Activated T-cell treated with anti-CD3 and anti-CD28 coated beads for 24 hours (primary cell): ENCODE measurements at regions not wholly inside any gene's neighbourhood (a gene's known extent, or its start where the extent isn't known, plus 50 kb on each side); places are given as distances from the start of the nearest gene placed in this dataset.
"Not testable (repeated sequence)": the region's sequence is repeated elsewhere in the genome, so short reads cannot be mapped to it uniquely, and the experiment has no call there.

Source experiments
- DNase-seq: peaks from one replicate; pipeline ENCODE4 v3.0.0-alpha.2; 2020; ENCODE audit warnings: low read depth

DNA sequence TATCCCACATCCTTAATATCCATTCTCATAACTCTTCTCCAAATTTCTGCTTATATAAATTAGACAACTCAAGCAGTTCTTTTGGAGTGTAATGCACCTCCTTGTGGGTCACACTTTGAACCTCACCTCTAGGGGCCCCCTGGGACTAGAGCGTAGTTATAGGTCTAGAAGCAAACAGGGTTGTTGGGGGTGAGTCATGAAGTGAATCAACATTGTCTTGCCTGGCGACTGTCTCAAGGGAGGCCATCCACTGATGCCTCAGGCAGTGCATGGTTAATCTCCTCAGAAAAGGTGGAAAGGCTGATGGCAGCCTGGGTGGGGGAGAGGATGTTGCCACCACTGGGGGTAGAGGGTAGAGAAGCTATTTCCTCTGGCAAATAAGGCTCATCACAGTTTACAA lies 129.1 kb downstream of the TNFRSF21 start:
- DNase-seq, result no peak

DNA sequence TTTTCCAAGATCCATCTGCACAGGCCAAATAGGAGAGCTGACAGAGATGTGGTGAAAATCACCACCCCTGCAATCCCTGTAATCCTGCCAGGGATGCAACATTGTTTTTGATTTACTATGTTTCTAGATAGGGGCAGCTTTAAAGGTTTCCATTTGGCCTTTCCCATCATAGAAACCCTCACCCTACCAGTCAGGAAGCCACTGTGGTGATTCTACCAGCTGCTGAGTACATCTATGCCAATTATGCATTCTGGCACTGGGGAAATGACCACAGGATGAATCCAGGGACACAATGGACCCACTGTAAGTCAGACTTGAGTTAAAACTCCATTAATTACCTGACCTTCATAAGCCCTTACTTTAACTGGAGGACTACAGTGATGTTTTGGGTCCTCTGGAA lies 130.4 kb downstream of the TNFRSF21 start:
- no peak for DNase-seq

DNA sequence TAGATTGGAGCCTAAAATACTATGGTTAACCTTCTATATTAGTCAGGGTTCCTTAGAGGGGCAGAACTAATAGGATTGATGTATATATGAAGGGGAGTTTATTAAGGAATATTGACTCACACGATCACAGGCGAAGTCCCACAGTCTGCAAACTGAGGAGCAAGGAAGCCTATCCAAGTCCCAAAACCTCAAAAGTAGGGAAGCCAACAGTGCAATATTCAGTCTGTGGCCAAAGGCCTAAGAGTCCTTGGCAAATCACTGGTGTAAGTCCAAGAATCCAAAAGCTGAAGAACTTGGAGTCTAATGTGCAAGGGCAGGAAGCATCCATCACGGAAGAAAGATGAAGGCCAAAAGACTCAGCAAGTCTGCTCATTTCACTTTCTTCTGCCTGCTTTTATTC lies 133.5 kb upstream of the ADGRF1 start:
- no peak for DNase-seq

DNA sequence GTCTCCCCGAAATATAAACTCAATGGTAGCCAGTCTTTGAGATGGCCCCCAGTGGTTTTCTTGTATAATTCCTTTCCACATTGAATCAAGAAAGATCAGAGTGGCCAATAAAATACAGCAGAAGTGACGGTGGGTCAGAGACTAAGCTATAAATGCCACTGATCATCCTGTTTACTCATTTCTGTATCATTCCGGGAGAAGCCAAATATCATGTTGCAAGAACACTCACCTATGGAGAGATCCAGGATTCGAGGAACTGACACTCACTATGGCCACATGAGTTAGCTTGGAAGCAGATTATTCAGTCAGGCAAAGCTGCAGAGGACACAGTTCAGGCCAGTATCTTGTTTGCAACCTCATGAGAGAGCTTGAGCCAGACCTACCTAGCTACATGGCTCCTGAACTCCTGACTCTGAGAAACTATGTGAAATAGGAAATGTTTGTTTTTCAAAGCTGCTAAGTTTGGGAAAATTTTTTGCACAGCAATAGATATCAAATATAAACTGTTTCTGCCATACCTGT lies 132.4 kb upstream of the ADGRF1 start:
- DNase-seq, result no peak

DNA sequence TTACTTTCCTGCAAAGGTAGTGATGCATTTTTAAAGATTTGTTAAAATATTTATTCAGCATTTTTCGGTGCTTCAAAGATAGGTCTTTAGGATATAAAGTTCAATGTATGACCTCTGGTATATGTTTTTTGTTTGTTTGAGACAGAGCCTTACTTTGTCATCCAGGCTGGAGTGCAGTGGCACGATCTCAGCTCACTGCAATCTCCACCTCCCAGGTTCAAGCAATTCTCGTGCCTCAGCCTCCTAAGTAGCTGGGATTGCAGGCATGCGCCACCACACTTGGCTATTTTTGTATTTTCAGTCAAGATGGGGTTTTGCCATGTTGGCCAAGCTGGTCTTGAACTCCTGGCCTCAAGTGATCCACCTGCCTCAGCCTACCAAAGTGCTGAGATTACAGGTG lies 131.9 kb upstream of the ADGRF1 start:
- DNase-seq, result not testable (repeated sequence)

DNA sequence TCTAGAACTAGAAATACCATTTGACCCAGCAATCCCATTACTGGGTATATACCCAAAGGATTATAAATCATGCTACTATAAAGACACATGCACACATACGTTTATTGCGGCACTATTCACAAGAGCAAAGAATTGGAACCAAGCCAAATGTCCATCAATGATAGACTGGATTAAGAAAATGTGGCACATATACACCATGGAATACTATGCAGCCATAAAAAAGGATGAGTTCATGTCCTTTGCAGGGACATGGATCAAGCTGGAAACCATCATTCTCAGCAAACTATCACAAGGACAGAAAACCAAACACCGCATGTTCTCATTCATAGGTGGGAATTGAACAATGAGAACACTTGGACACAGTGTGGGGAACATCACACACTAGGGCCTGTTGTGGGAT lies 131.0 kb upstream of the ADGRF1 start:
- DNase-seq, result not testable (repeated sequence)

DNA sequence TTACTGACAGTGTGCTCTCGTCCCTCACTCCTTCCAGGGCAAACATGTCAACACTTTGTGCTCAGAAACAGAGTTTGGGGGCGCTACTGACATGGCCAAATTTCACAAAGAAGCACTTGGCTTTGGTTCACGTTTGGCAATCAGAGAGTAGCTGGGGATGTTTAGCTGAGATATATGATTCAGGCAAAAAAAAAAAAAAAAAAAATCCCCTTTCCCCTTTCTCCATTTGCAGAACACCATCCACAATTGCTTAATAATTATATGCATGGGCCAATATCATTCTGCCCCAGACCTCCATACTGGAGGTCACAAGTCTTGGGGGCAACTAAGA lies 128.4 kb upstream of the ADGRF1 start:
- DNase-seq, result no peak

DNA sequence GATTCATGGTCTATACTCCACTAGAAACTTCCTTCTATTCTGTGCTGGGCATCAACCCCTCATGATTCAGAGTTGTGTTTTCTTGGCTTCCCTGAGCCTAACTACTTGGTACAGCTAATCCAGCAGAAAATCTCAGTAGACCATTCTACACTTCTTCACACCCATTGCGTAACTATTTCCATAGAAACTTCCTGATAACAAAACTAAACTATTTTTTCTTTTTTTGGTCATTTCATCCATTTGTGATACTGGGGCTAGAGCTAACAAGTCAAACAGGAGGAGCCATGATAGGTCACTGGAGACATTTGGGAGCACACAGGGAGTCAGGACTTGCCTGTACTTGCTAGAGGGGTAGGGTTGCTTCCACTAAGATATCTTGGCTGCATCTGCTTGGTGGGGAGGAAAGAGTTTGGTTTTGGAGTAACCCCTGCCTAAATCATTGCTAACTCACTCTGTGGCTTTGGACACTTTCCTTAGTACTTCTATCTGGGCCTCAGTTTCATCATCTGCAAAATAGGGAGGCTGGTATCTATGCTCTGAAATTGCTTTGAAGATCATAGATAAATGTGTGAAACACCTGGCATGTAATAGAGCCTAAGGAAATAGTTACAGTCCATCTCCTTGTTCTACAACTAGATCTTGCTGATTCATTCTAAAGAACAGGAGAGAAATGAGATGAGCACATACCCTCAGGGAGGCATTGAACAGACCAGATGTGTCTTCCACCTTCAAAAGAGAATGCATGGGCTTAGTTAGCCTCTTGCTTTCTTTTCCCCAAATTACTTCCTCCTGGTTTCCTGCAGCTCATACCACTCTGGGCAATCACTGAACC lies 127.9 kb upstream of the ADGRF1 start:
- no peak for DNase-seq

DNA sequence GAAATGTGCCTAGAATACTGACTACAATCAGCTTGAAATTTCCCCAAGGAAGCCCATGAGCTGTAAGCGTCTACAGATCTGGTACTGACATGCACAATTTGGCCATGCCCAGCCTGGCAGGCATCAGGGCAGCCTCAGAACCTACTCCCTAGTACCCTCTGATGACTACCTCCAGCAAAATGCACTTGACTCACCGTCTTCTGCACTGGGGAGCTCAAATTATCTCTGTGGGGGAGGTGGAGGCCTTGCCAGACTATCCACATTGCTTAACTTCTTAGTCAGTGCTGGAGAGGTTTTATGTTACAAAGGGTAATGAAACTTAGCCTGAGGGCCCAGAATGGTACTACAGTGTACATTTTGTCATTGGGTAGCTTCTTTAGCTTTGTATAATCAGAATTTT lies 126.0 kb upstream of the ADGRF1 start:
- no peak for DNase-seq

DNA sequence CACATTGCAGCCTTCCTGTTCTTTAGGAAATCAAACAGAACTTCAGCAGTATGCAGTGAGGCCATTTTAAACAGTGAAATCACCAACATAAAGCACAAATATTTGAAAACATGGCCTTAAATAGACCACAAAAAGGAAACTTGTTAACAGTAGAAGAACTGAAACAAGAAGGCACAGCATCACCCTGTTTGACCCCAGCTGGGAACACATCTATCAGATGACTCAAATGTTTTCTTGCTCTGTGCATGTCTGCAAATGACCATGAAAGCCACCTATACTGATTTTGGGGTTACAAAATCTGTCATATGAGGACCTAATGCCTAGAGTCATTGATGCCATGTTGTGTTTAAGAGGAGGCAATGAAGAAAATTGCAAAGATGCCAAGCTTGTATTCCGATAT lies 123.8 kb upstream of the ADGRF1 start:
- DNase-seq, result no peak

DNA sequence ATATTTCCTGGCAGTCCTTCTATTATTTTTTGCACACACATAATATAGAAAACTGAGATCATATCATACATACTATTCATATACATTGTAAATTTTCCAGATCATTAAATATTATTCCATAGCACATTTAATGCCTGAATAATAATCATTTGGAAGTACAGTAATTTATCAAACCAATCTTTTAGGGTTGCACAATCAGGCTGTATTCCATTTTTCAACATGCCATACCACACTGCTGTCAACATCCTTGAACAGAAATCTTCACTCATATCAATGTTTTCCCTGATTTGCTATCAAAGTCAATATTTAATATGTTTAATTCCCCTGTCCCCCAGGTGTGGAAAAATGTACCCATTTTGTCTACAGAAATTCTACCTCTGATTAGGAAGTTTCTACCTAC lies 122.7 kb upstream of the ADGRF1 start:
- DNase-seq, result no peak

DNA sequence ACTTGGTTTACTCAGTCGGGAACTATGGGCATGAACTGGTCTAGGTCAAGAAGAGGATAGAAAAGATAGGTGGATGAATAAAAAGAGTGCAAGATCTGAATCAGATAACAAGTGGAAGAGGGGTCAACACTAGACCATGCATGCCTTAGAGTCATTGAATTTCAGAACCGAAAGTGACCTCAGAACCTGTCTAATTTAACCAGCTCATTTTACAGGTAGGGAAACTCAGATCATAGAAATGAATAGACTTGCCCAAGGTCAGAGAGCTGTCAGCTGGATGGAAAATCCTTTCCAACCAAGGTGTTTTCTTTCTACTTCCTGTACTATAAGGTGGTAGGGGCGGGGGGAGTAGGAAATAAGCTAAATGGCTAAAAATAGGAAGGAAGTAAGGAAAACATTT lies 121.4 kb upstream of the ADGRF1 start:
- no peak for DNase-seq

DNA sequence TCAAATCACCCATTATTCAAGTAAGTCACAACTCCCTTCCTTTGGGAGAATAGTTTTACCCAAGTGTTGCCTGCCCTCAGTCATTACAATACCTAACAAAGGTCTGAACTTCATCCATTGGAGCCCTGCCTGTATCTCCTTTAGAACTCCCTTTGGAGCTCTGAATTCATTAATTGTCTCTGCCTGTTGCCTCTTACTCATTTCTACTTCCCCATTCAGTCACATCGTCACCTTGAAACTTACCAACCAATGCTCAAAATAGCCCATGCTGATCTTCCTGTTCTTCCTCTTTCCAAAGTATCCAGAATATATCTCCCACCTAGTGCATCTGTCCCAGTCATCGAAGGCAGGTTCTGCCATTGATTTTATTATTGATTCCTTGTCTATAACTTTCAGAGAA lies 120.7 kb upstream of the ADGRF1 start:
- DNase-seq, result no peak

DNA sequence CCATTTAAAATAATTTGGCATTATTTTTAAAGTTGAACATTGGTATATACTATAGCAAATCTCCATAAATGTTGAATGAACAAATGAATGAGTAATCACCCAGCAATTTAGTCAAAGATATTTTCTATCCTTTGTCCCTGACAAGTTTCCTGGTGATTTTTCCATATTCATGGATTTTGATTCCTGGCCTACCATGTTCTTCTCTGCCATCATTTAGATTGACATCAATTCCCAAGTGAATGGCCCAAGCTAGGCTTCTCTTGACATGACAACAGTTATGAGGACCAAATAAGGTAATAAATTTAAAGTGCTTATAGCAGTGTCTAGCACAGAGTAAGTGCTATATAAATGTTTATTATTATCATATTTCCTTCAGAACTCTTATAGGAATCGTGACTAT lies 120.1 kb upstream of the ADGRF1 start:
- no peak for DNase-seq

DNA sequence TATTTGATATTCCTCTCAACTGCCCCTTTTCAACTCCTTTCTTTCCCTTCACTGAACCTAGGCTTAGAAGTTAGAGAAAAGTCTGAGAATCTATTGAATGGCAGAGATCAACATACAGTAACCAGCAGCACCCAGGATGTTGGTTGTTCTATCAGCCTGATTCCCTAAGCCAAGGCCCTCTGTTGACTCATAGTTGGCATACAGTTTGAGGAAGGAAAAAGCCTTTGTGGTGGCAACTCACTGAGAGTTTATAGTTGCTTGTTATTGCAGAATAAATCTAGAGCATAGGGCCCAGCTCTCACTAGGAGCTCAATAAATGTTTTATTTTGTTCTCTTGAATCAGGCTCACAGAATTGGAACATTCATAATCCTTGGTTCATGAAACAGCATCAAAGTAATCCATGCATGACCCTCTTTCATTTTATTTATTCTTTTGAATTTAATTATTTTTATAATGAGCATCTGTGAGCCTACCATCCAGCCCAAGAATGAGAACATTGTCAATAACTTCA lies 119.1 kb upstream of the ADGRF1 start:
- DNase-seq, result no peak

DNA sequence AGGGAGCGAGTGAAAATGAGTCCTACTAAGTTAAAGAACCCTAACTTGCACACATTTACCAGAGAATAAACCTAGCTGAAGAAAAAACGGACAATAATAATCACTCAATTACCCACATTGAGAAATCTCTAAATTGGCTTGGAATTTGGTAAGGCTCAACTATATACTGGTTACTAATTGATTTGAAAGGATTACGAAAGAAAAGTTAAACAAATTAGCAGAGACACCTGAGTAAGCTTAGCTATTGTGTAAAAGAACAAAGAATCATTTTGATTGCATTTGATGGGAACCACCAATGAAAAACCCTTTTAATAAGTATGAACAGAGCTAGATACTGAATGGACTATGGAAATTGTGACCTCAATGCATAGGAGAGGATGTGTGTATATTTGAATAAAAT lies 118.6 kb upstream of the ADGRF1 start:
- no peak for DNase-seq

DNA sequence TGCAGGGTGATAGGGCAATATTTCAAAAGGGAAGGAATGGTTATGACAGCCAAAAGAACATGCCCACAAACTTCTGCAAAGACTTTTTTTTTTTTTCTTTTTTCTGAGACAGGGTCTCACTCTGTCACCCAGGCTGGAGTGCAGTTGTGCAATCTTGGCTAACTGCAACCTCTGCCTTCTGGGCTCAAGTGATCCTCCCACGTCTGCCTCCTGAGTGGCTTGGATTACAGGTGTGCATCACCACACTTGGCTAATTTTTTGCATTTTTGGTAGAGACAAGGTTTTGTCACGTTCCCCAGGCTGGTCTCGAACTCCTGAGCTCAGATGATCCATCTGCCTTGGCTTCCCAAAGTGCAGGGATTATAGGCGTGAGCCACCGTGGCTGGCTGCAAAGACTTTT lies 117.6 kb upstream of the ADGRF1 start:
- no peak for DNase-seq

DNA sequence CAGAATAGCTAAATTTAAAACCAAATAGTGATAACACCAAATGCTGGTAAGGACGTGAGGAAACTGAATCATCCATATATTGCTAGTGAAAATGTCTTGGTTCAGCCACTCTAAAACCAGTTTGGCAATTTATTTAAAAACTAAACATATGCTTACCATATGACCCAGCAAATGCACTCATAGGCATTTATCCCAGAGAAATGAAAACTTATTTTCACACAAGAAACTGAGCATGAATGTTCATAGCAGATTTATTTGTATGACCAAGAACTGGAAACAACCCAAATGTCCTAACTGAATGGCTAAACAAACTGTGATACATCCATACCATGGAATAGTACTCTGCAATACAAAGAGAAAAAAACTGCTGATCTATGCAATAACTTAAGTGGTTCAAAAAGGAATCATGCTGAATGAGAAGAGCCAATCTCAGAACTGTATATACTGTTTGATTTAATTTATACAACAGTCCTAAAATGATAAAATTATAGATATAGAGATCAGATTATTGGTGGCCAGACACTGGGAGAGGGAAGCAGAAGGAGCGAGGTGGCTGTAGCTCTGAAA lies 115.6 kb upstream of the ADGRF1 start:
- no peak for DNase-seq

DNA sequence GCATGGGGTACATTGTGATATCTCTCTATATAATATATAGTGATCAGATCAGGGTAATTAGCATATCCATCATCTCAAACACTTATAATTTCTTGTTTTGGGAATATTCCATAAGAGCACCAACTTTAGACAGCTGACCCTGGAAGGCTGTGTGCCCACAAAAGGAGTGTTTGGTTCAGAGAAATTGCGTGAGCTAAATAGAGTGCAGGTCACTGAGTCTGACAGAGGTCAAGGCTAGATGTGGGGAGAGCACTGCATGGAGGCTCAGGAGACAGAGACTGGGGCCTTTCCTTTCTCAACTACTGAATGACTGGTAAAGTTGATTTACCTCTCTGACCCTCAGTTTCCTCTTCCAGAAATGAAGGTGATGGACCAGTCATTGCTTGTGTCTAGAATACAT lies 114.9 kb upstream of the ADGRF1 start:
- no peak for DNase-seq

DNA sequence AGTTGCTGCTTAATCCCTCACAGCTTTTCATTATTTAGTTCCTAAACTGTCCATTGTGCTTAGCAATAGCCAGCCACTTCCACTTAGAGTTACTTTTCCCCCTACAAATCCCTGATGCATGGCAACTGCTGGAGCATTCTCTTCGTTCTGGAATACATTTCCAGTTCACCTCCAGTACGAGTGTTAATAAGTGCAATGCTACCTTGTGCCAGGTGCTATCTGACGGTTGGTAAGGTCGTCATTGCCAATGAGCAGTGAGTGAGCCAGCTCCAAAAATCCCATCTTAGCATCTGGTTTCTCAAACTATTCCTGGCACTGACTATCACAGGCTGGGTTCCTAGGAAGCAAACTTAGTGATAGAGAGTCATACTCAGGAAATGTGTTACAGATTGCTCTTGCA lies 114.1 kb upstream of the ADGRF1 start:
- DNase-seq, result no peak

DNA sequence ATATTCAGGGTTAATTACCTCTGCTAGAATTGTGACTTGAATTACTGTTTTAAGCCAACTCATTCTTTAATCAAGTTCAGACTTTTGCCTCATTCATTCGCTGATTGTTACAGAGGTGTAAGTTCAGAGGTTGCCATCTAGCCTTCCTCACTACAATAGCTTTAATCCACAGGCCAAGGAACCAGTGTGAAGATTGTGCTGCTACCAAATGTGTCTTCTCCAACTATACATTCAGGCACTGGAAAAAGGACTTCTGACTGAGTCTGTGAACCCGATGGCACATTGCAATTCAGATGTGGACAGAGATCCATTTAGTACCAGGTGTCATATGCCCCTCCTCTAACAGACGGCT lies 111.2 kb upstream of the ADGRF1 start:
- no peak for DNase-seq

DNA sequence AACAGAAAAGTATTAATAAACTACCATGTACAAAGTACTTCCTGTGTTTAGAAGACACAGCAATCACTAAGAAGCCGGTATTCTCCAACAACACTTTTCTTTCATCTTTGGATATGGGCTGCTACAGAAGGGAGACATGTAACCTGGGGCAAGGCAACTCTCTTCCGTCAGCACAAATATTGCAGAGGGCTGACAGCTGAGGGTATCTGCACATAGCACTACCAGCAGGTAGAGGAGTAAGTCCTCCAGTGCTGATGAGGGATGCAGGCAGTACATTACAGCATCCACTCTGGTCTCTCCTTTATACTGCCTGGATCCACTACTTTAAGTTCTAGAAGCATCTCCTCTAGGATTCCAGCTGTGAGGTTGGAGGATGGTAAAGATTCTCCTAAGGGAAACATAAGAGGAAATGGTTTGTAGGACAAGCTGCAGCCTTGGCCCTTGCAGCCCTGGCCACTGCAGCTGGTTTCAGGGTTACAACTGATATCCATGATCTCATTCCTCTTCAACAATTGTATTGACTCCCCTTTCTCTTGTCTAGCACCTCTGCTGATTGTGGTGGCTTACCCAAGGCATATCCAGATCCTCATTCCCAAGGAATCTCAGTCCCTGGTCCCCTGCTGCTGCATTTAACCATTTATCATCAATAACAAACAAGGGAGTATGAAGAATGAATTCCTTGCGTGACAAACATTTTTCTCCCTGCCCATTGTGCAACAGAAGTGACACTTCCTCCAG lies 110.7 kb upstream of the ADGRF1 start:
- no peak for DNase-seq

DNA sequence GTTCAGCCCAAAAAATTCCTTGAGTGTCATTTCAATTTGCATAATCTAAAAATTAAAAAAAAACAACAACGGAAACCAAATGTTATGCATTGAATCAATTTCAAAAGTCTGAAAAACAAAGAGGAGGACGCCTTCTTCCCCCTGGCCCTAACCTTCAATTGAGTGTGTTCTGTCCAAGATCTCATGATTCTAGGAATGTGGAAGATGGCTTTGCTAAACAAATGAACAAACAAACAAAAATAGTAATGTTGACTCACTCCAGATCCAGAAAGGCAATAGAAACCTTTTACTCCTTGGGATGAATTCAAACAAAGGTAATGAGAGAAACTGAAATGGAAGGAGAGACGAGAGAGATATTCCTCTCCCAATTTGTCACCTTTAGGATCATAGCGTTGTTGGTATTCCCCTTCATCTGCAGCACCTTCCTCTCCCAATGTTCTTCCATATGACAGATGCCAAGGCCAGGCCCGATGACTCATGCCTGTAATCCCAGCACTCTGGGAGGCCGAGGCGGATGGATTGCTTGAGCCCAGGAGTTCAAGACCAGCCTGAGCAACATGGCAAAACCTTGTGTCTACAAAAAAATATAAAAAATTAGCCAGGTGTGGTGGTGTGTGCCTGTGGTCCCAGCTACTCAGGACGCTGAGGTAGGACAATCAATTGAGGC lies 109.2 kb upstream of the ADGRF1 start:
- no peak for DNase-seq
